PC-3 (cell line): ENCODE measurements at regions not wholly inside any gene's neighbourhood (a gene's known extent, or its start where the extent isn't known, plus 50 kb on each side); places are given as distances from the start of the nearest gene placed in this dataset.

Source experiments
- ATAC-seq: fragments of 200-7000 bp; cut with Tn5 transposase; 2 replicates; pipeline ENCODE4 v1.9.1; 2020; ENCODE audit warnings: mild to moderate bottlenecking, moderate library complexity
- BruUV-seq: library from RNA; stranded (reverse); fragments of 400-500 nt; replicated peaks from 2 replicates; lab custom pipeline; 2021; lab: Mats Ljungman, UMichigan
- CTCF ChIA-PET: fragments of 300-600 bp; sonication (Branson Sonifier 250); formaldehyde crosslinking; loops from one replicate; lab custom pipeline; 2022; ENCODE audit warnings: antibody characterized with exemption; lab: Charles Lee
- POLR2A ChIA-PET: fragments of 300-600 bp; sonication (Branson Sonifier 250); formaldehyde crosslinking; loops from one replicate; lab custom pipeline; 2022; ENCODE audit warnings: antibody characterized with exemption; ENCODE audit not compliant: unreplicated experiment; lab: Charles Lee
- DNase-seq: peaks from one replicate; pipeline ENCODE4 v3.0.0-alpha.2; 2015
- H2AFZ ChIP-seq: fragments of 300-600 bp; sonication (generic); 2 replicates; pipeline ENCODE4 v1.6.0; 2016; ENCODE audit warnings: antibody characterized with exemption, low read length
- H3F3A ChIP-seq: fragments of 300-600 bp; sonication (generic); one replicate; pipeline ENCODE4 v1.6.0; 2017; ENCODE audit warnings: antibody characterized with exemption, low read length, control low read depth, mild to moderate bottlenecking; ENCODE audit not compliant: unreplicated experiment
- H3K27ac ChIP-seq: fragments of 300-600 bp; sonication (generic); 2 replicates; pipeline ENCODE4 v1.5.1; 2016; ENCODE audit warnings: mild to moderate bottlenecking, low read length
- H3K27me3 ChIP-seq: fragments of 300-600 bp; sonication (generic); 2 replicates; pipeline ENCODE4 v1.6.1; 2016; ENCODE audit warnings: low read length, mixed read lengths
- H3K36me3 ChIP-seq: fragments of 300-600 bp; sonication (generic); 2 replicates; pipeline ENCODE4 v1.6.1; 2016; ENCODE audit warnings: low read depth, mixed run types, low read length, mixed read lengths
- H3K4me1 ChIP-seq: fragments of 300-600 bp; sonication (generic); 2 replicates; pipeline ENCODE4 v1.5.1; 2016; ENCODE audit warnings: low read length; ENCODE audit not compliant: insufficient read depth
- H3K4me2 ChIP-seq: fragments of 300-600 bp; sonication (generic); 2 replicates; pipeline ENCODE4 v1.6.0; 2016; ENCODE audit warnings: low read length
- H3K4me3 ChIP-seq: fragments of 300-600 bp; sonication (generic); 2 replicates; pipeline ENCODE4 v1.5.1; 2016; ENCODE audit warnings: mild to moderate bottlenecking, low read length, mixed read lengths
- H3K79me2 ChIP-seq: fragments of 300-600 bp; sonication (generic); 2 replicates; pipeline ENCODE4 v1.6.1; 2017; ENCODE audit warnings: low read length, mixed read lengths
- H3K9ac ChIP-seq: fragments of 300-600 bp; sonication (generic); 2 replicates; pipeline ENCODE4 v1.6.0; 2016; ENCODE audit warnings: mild to moderate bottlenecking, low read length
- H3K9me2 ChIP-seq: fragments of 300-600 bp; sonication (generic); replicated peaks from 2 replicates; pipeline ENCODE4 v1.6.1; 2016; ENCODE audit warnings: mixed run types, low read length, mixed read lengths
- H3K9me3 ChIP-seq: fragments of 300-600 bp; sonication (generic); 2 replicates; pipeline ENCODE4 v1.6.1; 2016; ENCODE audit warnings: low read length, mixed read lengths
- H4K20me1 ChIP-seq: fragments of 300-600 bp; sonication (generic); 2 replicates; pipeline ENCODE4 v1.6.1; 2016; ENCODE audit warnings: low read length, mixed read lengths
- CTCF ChIP-seq: fragments of 300-600 bp; sonication (generic); conservative IDR thresholded peaks from 2 replicates; pipeline ENCODE4 v1.5.1; 2017; ENCODE audit warnings: antibody characterized with exemption, low read depth, mild to moderate bottlenecking, low read length
- EZH2 ChIP-seq: fragments of 300-600 bp; sonication (generic); IDR thresholded peaks from one replicate; pipeline ENCODE4 v1.6.1; 2017; ENCODE audit warnings: antibody characterized with exemption, mild to moderate bottlenecking, low read length; ENCODE audit not compliant: unreplicated experiment
- EZH2phosphoT487 ChIP-seq: fragments of 300-600 bp; sonication (generic); IDR thresholded peaks from 2 replicates; pipeline ENCODE4 v1.6.1; 2018; ENCODE audit warnings: mild to moderate bottlenecking, antibody characterized with exemption, low read length, borderline replicate concordance
- intact Hi-C: fragments of 100-400 bp; cut with micrococcal nuclease; formaldehyde crosslinking; loops from 2 replicates; pipeline ENCODE4 v1.9.0; 2023

GRCh38 chr1:68916221-68916902 lies 419.5 kb upstream of the DEPDC1 start:
- Histone ChIP-seq H3K4me1 (peaks cover 3% of the 10 kb centered on the region; the same call in 1 of the 2 replicates), H3K79me2 (no peaks in the 10 kb centered on the region), H3K27ac (no peak overlapping the region), H3K4me3 (no peak overlapping the region), H3K4me2 (no peak overlapping the region), H4K20me1 (no peaks in the 10 kb centered on the region), H3F3A (no peaks in the 10 kb centered on the region), H3K27me3 (no peaks in the 10 kb centered on the region), H3K9ac (no peak overlapping the region), H3K9me3 (no peaks in the 10 kb centered on the region), H3K9me2 (no peaks in the 10 kb centered on the region), H3K36me3 (no peaks in the 10 kb centered on the region), H2AFZ (no peak overlapping the region)
- BruUV-seq = no TSS peak
- intact Hi-C loops = no loop called here
- TF ChIP-seq EZH2phosphoT487 = no peak
- no peak for TF ChIP-seq EZH2
- no peak for TF ChIP-seq CTCF
- ChIA-PET CTCF (no interaction called here), POLR2A (no interaction called here)
- ATAC-seq = no peak; the same call in 1 of the 2 replicates
- DNase-seq = peak; percentile 48

GRCh38 chr1:68917456-68917855 lies 420.6 kb upstream of the DEPDC1 start:
- H3K4me1 ChIP-seq = peaks cover 3% of the 10 kb centered on the region; the same call in 1 of the 2 replicates
- no peaks in the 10 kb centered on the region for H3K27me3 ChIP-seq
- H3K4me3 ChIP-seq = no peak overlapping the region
- H3K27ac ChIP-seq = no peak overlapping the region
- no peak overlapping the region for H2AFZ ChIP-seq
- no peak overlapping the region for H3K9ac ChIP-seq
- CTCF ChIA-PET = no interaction called here
- ATAC-seq = no peak
- POLR2A ChIA-PET = no interaction called here
- no peaks in the 10 kb centered on the region for H3K9me2 ChIP-seq
- no peaks in the 10 kb centered on the region for H3F3A ChIP-seq
- no peaks in the 10 kb centered on the region for H4K20me1 ChIP-seq
- H3K9me3 ChIP-seq = no peaks in the 10 kb centered on the region
- no peak overlapping the region for H3K4me2 ChIP-seq
- no TSS peak for BruUV-seq
- DNase-seq = no peak
- H3K36me3 ChIP-seq = no peaks in the 10 kb centered on the region
- TF ChIP-seq CTCF (no peak), EZH2 (no peak), EZH2phosphoT487 (no peak)
- H3K79me2 ChIP-seq = no peaks in the 10 kb centered on the region
- intact Hi-C loops = no loop called here

GRCh38 chr1:68918563-68918962 lies 421.7 kb upstream of the DEPDC1 start:
- CTCF ChIA-PET = no interaction called here
- no TSS peak for BruUV-seq
- TF ChIP-seq CTCF (no peak), EZH2 (no peak), EZH2phosphoT487 (no peak)

More at GRCh38 chr1:68918563-68918962, 421.7 kb upstream of the DEPDC1 start:
- Histone ChIP-seq H3K9me2 (no peaks in the 10 kb centered on the region), H3K4me1 (peaks cover 3% of the 10 kb centered on the region; the same call in 1 of the 2 replicates), H2AFZ (no peak overlapping the region), H3K9me3 (no peaks in the 10 kb centered on the region), H3F3A (no peaks in the 10 kb centered on the region), H3K4me2 (no peak overlapping the region), H3K4me3 (no peak overlapping the region), H3K27me3 (no peaks in the 10 kb centered on the region), H3K27ac (no peak overlapping the region), H3K36me3 (no peaks in the 10 kb centered on the region), H3K79me2 (no peaks in the 10 kb centered on the region), H3K9ac (no peak overlapping the region), H4K20me1 (no peaks in the 10 kb centered on the region)
- intact Hi-C loops = no loop called here
- no peak for DNase-seq
- no peak for ATAC-seq
- POLR2A ChIA-PET = no interaction called here
